ENCODE measurements at regions not wholly inside any gene's neighbourhood (a gene's known extent, or its start where the extent isn't known, plus 50 kb on each side); places are given as distances from the start of the nearest gene placed in this dataset.

DNA sequence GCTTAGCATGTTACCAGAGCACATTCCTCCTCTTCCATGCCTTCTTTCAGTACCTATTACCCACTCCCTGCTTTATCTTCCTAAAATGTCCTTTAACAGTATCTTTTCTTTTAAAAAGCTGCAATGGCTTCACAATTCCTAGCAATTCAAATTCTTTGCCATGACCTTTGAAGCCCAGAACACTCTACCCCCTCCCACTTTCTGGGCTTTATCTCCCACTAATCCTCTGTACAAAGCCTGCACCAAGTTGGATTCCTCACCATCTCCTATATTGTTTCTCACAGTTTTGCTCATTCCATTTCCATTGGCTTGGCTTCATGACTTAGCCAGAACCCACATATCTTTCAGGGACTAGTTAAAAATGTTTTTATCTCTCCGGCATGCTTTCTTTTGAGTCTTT, 80.9 kb downstream of the FAM76B start:
- H3K27ac Mint-ChIP-seq = no peak overlapping the region
- H3K4me3 Mint-ChIP-seq = peak overlapping the region in 1 of 4 donors; percentile 7
- no peaks in the 10 kb centered on the region for H3K36me3 Mint-ChIP-seq

DNA sequence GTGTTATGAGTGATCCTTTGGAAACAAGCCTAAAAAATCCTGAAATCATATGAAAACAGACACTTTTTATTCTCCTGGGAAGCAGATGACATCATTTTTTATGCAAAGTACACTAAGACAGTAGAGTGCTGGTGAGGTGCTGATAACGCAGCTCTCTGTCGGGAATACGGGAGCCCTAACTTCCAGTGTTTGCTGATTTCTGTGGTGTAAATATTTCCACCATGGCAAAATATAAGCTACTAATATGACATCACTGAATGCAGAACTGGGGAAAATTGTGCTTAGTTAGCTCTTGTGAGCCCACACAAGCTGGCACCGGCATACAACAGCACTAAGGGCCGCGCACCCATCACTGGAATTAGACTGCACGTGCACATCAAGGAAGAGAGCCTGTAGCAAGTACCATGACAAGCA, 82.6 kb downstream of the FAM76B start:
- peaks cover 5 to 18% (median 17%) of the 10 kb centered on the region in 4 donors for H3K4me1 Mint-ChIP-seq
- H3K27me3 Mint-ChIP-seq = no peaks in the 10 kb centered on the region
- no peaks in the 10 kb centered on the region for H3K9me3 ChIP-seq (ENCODE audit: control insufficient read depth in 2 of 2, low read length in 2 of 2)
- H3K36me3 ChIP-seq (ENCODE audit: control insufficient read depth, insufficient read depth, low read length) = no peaks in the 10 kb centered on the region
- no peaks in the 10 kb centered on the region for H3K9me3 Mint-ChIP-seq
- no peaks in the 10 kb centered on the region for H3K27me3 ChIP-seq (ENCODE audit: control insufficient read depth, insufficient read depth, low read length)
- no peak overlapping the region for H3K27ac ChIP-seq (ENCODE audit: insufficient read depth, low read length, poor library complexity, severe bottlenecking)
- ATAC-seq (ENCODE audit: low read depth in 2 of 2) (no peak), DNase-seq (no peak)
- H3K4me3 ChIP-seq (ENCODE audit: low read depth, low read length) = no peak overlapping the region
- peaks cover 48% of the 10 kb centered on the region for H3K4me1 ChIP-seq (ENCODE audit: control insufficient read depth, insufficient read depth, low read length, poor library complexity, severe bottlenecking)
- H3K4me3 Mint-ChIP-seq = no peak overlapping the region
- H3K36me3 Mint-ChIP-seq = no peaks in the 10 kb centered on the region
- H3K27ac Mint-ChIP-seq = peak overlapping the region in 1 of 3 donors; percentile 77

More for the DNA sequence above, 80.9 kb downstream of the FAM76B start:
- H3K9me3 ChIP-seq (ENCODE audit: control insufficient read depth in 2 of 2, low read length in 2 of 2) = no peaks in the 10 kb centered on the region
- H3K36me3 ChIP-seq (ENCODE audit: control insufficient read depth, insufficient read depth, low read length) = no peaks in the 10 kb centered on the region
- no peaks in the 10 kb centered on the region for H3K27me3 Mint-ChIP-seq
- H3K27me3 ChIP-seq (ENCODE audit: control insufficient read depth, insufficient read depth, low read length) = no peaks in the 10 kb centered on the region
- DNase-seq = no peak
- peaks cover 33% of the 10 kb centered on the region for H3K4me1 ChIP-seq (ENCODE audit: control insufficient read depth, insufficient read depth, low read length, poor library complexity, severe bottlenecking)
- no peak overlapping the region for H3K27ac ChIP-seq (ENCODE audit: insufficient read depth, low read length, poor library complexity, severe bottlenecking)
- H3K4me3 ChIP-seq (ENCODE audit: low read depth, low read length) = no peak overlapping the region
- no peak for ATAC-seq (ENCODE audit: low read depth in 2 of 2)
- no peaks in the 10 kb centered on the region for H3K9me3 Mint-ChIP-seq
- peaks cover 7 to 22% (median 19%) of the 10 kb centered on the region in 4 donors for H3K4me1 Mint-ChIP-seq

DNA sequence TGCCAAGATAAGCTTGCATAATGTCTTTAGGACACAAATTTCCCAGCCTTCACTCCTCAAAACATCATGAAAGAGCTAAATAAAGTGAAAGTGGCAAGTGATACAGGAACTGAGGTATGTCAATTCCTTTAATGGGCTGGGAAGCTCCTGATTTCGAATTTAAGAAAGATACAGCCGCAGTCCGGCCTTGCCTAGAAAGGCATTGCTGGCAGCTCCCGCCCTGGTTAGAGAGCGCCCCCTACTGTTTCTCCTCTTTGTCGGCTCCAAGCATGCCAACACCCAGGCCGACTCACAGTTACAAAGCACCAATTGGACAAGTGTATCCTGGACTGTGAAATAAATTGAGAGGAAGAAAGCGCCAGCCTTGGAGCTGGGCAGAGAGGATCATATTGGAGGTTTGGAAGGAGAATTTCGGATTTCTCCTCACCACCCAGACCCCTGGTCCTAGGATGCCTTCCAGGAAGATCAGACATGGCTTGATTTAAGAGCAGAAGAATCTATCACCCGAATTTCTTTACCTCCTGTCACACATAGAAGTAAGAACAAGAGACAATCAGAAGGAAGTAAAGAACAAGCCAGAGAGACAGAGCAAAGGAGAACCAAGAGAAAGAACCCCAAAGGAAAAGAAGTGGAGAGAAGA, 84.0 kb downstream of the FAM76B start:
- Histone ChIP-seq H3K9me3 (ENCODE audit: control insufficient read depth in 2 of 2, low read length in 2 of 2) (no peaks in the 10 kb centered on the region), H3K4me1 (ENCODE audit: control insufficient read depth, insufficient read depth, low read length, poor library complexity, severe bottlenecking) (peaks cover 53% of the 10 kb centered on the region), H3K4me3 (ENCODE audit: low read depth, low read length) (peak overlapping the region; percentile 42), H3K36me3 (ENCODE audit: control insufficient read depth, insufficient read depth, low read length) (no peaks in the 10 kb centered on the region), H3K27me3 (ENCODE audit: control insufficient read depth, insufficient read depth, low read length) (no peaks in the 10 kb centered on the region), H3K27ac (ENCODE audit: insufficient read depth, low read length, poor library complexity, severe bottlenecking) (peak overlapping the region; percentile 75)
- ATAC-seq (ENCODE audit: low read depth in 2 of 2) (peak; percentile 92), DNase-seq (peak; percentile 70 to 95 (median 88))
- Mint-ChIP-seq H3K36me3 (no peaks in the 10 kb centered on the region), H3K27ac (no peak overlapping the region), H3K9me3 (no peaks in the 10 kb centered on the region), H3K4me1 (peaks cover 0 to 22% (median 15%) of the 10 kb centered on the region in 4 donors), H3K27me3 (no peaks in the 10 kb centered on the region), H3K4me3 (no peak overlapping the region)

DNA sequence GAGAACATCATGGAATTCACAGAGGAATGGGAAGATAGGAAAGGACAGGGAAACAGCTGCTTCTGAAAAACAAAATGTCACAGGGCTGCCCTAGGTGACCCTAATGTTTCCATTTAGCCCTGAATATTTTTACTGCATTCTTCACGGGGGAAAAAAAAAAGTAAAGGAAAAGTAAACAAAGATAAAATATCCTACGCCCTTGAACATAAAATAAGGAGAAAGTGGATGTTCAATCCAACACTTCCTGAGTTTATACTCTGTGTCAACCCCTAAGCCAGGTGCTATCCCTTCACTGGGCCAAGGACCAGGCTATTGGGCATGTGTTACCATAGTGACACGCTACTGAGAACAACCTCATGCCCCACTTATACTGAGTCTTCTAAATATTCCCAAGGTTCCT, 84.7 kb downstream of the FAM76B start:
- H3K4me1 ChIP-seq (ENCODE audit: control insufficient read depth, insufficient read depth, low read length, poor library complexity, severe bottlenecking) = peaks cover 58% of the 10 kb centered on the region

DNA sequence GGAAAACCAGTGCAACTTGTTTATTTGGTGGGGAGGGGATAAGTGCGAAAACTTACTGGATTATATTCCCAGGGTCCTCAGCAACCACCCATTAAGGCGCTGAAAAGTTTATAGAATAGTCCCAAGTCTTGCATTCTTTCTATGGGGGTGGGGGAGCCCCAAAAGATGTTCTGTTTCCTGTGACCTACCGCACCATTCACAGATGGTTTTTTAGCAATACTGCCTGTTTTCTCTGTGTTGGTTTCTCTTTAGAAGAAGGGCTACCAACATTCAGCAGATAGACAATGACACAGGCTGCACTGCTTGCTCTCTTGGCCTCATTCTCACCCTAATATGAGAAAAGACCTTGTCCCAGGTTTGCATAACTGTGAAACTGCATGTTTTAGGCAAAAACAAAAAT, 86.5 kb downstream of the FAM76B start:
- Histone ChIP-seq H3K9me3 (ENCODE audit: control insufficient read depth in 2 of 2, low read length in 2 of 2) (no peaks in the 10 kb centered on the region), H3K4me1 (ENCODE audit: control insufficient read depth, insufficient read depth, low read length, poor library complexity, severe bottlenecking) (peaks cover 75% of the 10 kb centered on the region), H3K27ac (ENCODE audit: insufficient read depth, low read length, poor library complexity, severe bottlenecking) (peak overlapping the region; percentile 75), H3K4me3 (ENCODE audit: low read depth, low read length) (peak overlapping the region; percentile 65), H3K27me3 (ENCODE audit: control insufficient read depth, insufficient read depth, low read length) (no peaks in the 10 kb centered on the region), H3K36me3 (ENCODE audit: control insufficient read depth, insufficient read depth, low read length) (no peaks in the 10 kb centered on the region)
- Mint-ChIP-seq H3K4me3 (no peak overlapping the region), H3K9me3 (no peaks in the 10 kb centered on the region), H3K4me1 (peaks cover 21 to 42% (median 35%) of the 10 kb centered on the region in 4 donors), H3K27me3 (no peaks in the 10 kb centered on the region), H3K27ac (no peak overlapping the region), H3K36me3 (no peaks in the 10 kb centered on the region)
- ATAC-seq (ENCODE audit: low read depth in 2 of 2) (peak; percentile 9 to 12), DNase-seq (peak in 2 of 3 donors; percentile 35 to 83)

More for the DNA sequence above, 84.7 kb downstream of the FAM76B start:
- Histone ChIP-seq H3K27ac (ENCODE audit: insufficient read depth, low read length, poor library complexity, severe bottlenecking) (peak overlapping the region; percentile 75), H3K36me3 (ENCODE audit: control insufficient read depth, insufficient read depth, low read length) (no peaks in the 10 kb centered on the region), H3K27me3 (ENCODE audit: control insufficient read depth, insufficient read depth, low read length) (no peaks in the 10 kb centered on the region), H3K4me3 (ENCODE audit: low read depth, low read length) (peak overlapping the region; percentile 42), H3K9me3 (ENCODE audit: control insufficient read depth in 2 of 2, low read length in 2 of 2) (no peaks in the 10 kb centered on the region)
- H3K27me3 Mint-ChIP-seq = no peaks in the 10 kb centered on the region
- H3K4me1 Mint-ChIP-seq = peaks cover 6 to 24% (median 22%) of the 10 kb centered on the region in 4 donors
- no peak overlapping the region for H3K27ac Mint-ChIP-seq
- DNase-seq (no peak), ATAC-seq (ENCODE audit: low read depth in 2 of 2) (no peak)
- no peak overlapping the region for H3K4me3 Mint-ChIP-seq
- H3K36me3 Mint-ChIP-seq = no peaks in the 10 kb centered on the region
- H3K9me3 Mint-ChIP-seq = no peaks in the 10 kb centered on the region

DNA sequence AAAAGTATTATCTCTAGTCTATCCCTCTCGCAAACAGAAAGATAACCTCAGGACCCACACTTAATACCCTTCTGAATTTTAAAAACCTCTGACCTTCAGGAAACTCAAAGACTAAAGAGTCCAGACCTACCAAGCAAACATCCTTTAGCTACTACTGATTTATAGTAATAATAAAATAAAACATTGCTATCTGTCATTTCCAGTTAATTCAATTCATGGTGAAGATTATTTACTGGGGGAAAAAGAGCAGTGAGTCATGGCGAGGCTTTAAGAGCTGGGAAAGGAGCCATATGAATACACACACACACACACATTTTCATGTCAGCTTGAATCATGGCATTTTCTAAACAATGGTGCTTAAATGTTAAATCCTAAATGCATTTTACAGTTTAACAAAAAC, 87.1 kb downstream of the FAM76B start:
- Mint-ChIP-seq H3K27ac (no peak overlapping the region), H3K4me1 (peaks cover 25 to 47% (median 39%) of the 10 kb centered on the region in 4 donors), H3K4me3 (no peak overlapping the region), H3K9me3 (no peaks in the 10 kb centered on the region), H3K36me3 (no peaks in the 10 kb centered on the region), H3K27me3 (no peaks in the 10 kb centered on the region)
- Histone ChIP-seq H3K27me3 (ENCODE audit: control insufficient read depth, insufficient read depth, low read length) (no peaks in the 10 kb centered on the region), H3K4me3 (ENCODE audit: low read depth, low read length) (peak overlapping the region; percentile 65), H3K36me3 (ENCODE audit: control insufficient read depth, insufficient read depth, low read length) (no peaks in the 10 kb centered on the region), H3K27ac (ENCODE audit: insufficient read depth, low read length, poor library complexity, severe bottlenecking) (peak overlapping the region; percentile 75), H3K4me1 (ENCODE audit: control insufficient read depth, insufficient read depth, low read length, poor library complexity, severe bottlenecking) (peaks cover 80% of the 10 kb centered on the region), H3K9me3 (ENCODE audit: control insufficient read depth in 2 of 2, low read length in 2 of 2) (no peaks in the 10 kb centered on the region)
- no peak for DNase-seq
- no peak for ATAC-seq (ENCODE audit: low read depth in 2 of 2)

DNA sequence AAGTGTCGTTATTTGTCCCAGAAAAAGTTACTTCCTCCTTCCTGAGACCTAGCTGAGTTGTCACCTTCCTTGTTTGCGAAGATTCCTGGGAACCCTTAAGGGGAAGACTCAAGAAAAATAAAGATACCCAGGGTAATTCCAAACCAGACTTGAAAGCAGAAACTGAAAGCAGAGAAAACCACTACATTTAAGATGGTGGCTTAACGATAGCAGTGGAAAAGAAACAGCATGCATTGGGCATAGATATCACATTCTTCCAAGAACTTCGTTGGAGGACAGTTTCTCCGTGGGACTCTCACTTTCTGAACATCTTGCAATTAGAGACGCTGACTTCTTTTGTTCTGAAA, 89.1 kb downstream of the FAM76B start:
- H3K27me3 Mint-ChIP-seq = no peaks in the 10 kb centered on the region
- H3K27ac ChIP-seq (ENCODE audit: insufficient read depth, low read length, poor library complexity, severe bottlenecking) = peak overlapping the region; percentile 91
- H3K4me3 Mint-ChIP-seq = peak overlapping the region; percentile 70 to 81 (median 75)
- H3K27me3 ChIP-seq (ENCODE audit: control insufficient read depth, insufficient read depth, low read length) = no peaks in the 10 kb centered on the region
- H3K27ac Mint-ChIP-seq = peak overlapping the region; percentile 88 to 98 (median 96)
- peak overlapping the region; percentile 79 for H3K4me3 ChIP-seq (ENCODE audit: low read depth, low read length)
- ATAC-seq (ENCODE audit: low read depth in 2 of 2) = no peak
- peaks cover 3% of the 10 kb centered on the region for H3K36me3 Mint-ChIP-seq
- H3K36me3 ChIP-seq (ENCODE audit: control insufficient read depth, insufficient read depth, low read length) = no peaks in the 10 kb centered on the region
- peak in 2 of 3 donors; percentile 40 to 64 for DNase-seq
- H3K9me3 ChIP-seq (ENCODE audit: control insufficient read depth in 2 of 2, low read length in 2 of 2) = no peaks in the 10 kb centered on the region
- peaks cover 29 to 61% (median 47%) of the 10 kb centered on the region in 4 donors for H3K4me1 Mint-ChIP-seq
- H3K9me3 Mint-ChIP-seq = peaks cover 0 to 4% (median 0%) of the 10 kb centered on the region in 7 donors
- H3K4me1 ChIP-seq (ENCODE audit: control insufficient read depth, insufficient read depth, low read length, poor library complexity, severe bottlenecking) = peaks cover 78% of the 10 kb centered on the region

Measured in CD4-positive, CD25-positive, alpha-beta regulatory T cell (primary cell).